ENCODE measurements at regions not wholly inside any gene's neighbourhood (a gene's known extent, or its start where the extent isn't known, plus 50 kb on each side); places are given as distances from the start of the nearest gene placed in this dataset.
A peak's percentile ranks its signal among the peaks of the same experiment; 100 is the strongest.

DNA sequence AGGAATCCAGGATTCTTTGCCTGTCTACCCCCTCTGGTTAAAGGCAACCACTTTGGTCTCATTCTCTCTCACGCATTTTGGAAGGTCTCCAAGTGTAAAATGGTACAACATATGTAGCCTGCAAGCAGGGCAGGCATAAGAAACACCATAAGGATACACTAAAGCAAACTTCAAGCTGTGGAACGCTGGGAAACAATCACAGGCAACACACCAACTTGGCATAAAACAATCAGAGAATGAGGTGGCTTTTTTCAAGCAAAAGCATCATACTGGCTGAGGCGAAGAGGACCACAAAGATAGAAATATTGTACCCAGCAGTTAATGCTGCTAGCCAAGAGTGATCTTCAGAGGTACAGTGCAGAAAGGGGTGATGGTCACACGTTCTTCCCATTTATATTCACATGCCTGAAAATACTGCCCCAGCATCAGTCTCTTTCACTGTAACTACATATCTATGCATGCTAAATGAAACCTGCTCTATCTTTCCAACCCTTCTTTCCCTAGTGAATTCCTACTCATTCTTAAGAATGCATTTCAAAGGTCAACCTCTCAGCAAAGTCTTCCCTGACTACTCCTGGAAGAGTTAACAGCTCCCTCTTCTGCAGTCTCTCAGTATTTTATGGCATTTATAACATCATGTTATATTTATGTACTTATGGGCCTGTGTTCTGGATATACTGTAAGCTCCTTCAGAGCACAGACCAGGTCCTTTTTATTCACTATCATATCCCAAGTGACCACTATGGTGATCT is 71.9 kb upstream of the GALNT5 start:
- TF ChIP-seq, protein P1, sequence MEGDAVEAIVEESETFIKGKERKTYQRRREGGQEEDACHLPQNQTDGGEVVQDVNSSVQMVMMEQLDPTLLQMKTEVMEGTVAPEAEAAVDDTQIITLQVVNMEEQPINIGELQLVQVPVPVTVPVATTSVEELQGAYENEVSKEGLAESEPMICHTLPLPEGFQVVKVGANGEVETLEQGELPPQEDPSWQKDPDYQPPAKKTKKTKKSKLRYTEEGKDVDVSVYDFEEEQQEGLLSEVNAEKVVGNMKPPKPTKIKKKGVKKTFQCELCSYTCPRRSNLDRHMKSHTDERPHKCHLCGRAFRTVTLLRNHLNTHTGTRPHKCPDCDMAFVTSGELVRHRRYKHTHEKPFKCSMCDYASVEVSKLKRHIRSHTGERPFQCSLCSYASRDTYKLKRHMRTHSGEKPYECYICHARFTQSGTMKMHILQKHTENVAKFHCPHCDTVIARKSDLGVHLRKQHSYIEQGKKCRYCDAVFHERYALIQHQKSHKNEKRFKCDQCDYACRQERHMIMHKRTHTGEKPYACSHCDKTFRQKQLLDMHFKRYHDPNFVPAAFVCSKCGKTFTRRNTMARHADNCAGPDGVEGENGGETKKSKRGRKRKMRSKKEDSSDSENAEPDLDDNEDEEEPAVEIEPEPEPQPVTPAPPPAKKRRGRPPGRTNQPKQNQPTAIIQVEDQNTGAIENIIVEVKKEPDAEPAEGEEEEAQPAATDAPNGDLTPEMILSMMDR (IDR thresholded peaks at IDR 0.05), result peak in 3 of 6 experiments; percentile 44 to 53 (median 52)
- TF ChIP-seq POLR2A (IDR thresholded peaks at IDR 0.05), result no peak
